Gastrocnemius medialis (tissue), 4 donors: ENCODE measurements at regions not wholly inside any gene's neighbourhood (a gene's known extent, or its start where the extent isn't known, plus 50 kb on each side); places are given as distances from the start of the nearest gene placed in this dataset.

Source experiments
- CTCF ChIP-seq, 5 experiments: fragments of 450-650 bp in 3 of 5; fragments of 200-600 bp in 2 of 5; sonication (generic) in 2 of 5; IDR thresholded peaks in 4 of 5; conservative IDR thresholded peaks in 1 of 5; 1 replicate in 4 of 5; 2 replicates in 1 of 5; pipeline ENCODE4 v1.5.1; 2016 to 2019; ENCODE audit warnings: antibody characterized with exemption in 5 of 5, mild to moderate bottlenecking in 3 of 5, moderate library complexity in 3 of 5
- POLR2A ChIP-seq, 2 donors: fragments of 450-650 bp; IDR thresholded peaks; one replicate each; pipeline ENCODE4 v1.6.1; 2017; ENCODE audit warnings: antibody characterized with exemption in 2 of 2, mild to moderate bottlenecking in 2 of 2, moderate library complexity in 2 of 2

GRCh38 chr3:13254028-13254951, 165.8 kb downstream of the NUP210 start:
- TF ChIP-seq CTCF (IDR thresholded peaks at IDR 0.05 in 4 of 5, conservative IDR thresholded peaks at IDR 0.05 in 1 of 5) (no peak), POLR2A (IDR thresholded peaks at IDR 0.05) (no peak)
